ENCODE measurements at regions not wholly inside any gene's neighbourhood (a gene's known extent, or its start where the extent isn't known, plus 50 kb on each side); places are given as distances from the start of the nearest gene placed in this dataset.
"Not testable (repeated sequence)": the region's sequence is repeated elsewhere in the genome, so short reads cannot be mapped to it uniquely, and the experiment has no call there.

GRCh38 chr2:11075221-11075620 is 80.0 kb upstream of the SLC66A3 start:
- no peak for DNase-seq

DNA sequence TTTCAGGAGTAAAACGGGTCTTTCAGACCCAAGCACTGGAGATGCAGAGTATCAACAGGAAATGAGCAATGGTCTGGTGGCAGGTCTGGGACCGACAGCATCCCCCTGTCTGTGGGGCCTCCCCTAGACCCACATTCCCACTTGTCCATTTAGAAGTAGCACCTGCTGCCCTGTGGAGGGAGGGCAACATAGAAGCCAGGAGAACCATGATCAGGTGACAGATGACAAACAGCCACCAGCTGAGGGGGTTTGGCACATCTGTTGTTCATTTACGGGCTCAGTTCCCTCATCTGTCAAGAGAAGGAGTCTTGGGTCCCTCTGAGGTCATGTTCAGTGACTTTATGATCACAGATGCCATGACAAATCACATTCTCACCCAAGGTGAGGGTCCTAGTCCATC is 77.9 kb upstream of the SLC66A3 start:
- DNase-seq, result no peak

DNA sequence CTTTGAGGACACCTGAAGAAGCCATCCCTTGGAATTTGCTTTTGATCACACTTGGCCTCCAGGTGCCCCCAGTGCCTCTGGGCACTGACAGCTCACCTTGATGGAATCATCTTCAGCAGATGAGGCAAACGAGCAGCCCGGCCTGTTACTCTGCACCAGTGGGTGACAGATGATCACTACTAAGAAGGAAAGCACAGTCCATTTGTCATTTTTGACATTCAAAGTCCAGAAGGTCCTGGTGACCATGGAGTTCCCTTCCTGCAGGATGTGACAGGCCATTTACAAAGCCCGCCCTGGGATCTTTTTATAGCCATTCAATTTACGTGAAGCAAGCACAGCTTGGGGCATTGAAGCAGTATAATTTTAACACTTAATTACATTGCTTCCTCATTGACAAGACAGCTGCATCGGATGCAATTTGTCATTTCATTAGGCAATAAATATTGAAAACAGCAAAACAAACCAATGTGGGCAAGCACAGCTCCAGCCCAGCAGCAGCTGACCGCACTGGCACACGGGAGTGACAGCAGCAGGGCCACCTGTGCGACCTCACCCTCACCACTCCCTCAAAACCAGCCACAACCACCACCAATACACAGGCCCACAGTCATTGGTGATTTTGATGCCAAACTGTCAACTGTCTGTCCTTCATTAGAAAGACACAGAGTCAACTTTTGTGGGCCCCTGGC is 76.0 kb upstream of the SLC66A3 start:
- no peak for DNase-seq

DNA sequence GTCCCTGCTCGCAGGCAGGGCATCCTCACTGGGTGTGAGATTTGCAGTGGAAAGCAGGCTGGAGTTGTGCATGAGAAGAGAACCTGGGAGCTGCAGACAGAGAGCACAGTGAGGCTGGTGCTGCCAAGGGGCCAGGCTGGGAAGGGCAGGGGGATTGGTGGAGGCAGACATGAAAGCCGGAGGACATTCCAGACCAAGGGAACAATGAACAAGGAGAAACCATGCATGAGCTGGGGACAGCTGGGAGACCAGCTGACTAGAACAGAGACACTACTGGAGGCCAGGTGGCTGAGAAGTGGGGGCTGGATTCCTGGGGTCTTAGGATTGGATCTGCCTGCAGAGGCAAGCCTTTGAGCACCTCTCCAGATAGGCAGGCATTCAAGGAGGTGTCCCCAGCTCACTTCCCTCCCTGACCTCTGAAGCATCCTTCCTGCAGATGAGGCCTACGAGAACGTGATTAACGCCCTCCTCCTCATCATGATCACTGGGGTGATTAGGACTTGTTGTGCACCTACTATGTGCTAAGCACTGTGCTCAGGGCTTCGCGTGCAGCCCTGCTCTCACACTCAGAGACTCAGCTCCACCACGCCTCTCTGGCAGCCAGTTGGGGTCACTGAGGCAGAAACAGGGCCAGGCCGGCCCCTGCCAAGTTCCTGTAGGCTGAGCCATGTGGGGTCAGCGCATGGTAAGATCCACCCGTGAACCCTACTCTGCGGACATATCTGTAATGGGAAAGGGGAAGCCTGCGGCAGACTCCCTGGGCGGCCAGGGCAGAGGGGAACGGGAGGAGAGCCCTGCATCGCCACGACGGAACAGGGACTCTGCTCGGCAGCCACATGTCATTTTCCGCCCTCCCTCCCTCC is 74.8 kb upstream of the SLC66A3 start:
- no peak for DNase-seq

GRCh38 chr2:11082880-11083279 is 72.4 kb upstream of the SLC66A3 start:
- no peak for DNase-seq

GRCh38 chr2:11088821-11089220 is 66.4 kb upstream of the SLC66A3 start:
- not testable (repeated sequence) for DNase-seq

GRCh38 chr2:11090187-11090586 is 65.1 kb upstream of the SLC66A3 start:
- no peak for DNase-seq

GRCh38 chr2:11092701-11093335 is 62.4 kb upstream of the SLC66A3 start:
- DNase-seq, result no peak

DNA sequence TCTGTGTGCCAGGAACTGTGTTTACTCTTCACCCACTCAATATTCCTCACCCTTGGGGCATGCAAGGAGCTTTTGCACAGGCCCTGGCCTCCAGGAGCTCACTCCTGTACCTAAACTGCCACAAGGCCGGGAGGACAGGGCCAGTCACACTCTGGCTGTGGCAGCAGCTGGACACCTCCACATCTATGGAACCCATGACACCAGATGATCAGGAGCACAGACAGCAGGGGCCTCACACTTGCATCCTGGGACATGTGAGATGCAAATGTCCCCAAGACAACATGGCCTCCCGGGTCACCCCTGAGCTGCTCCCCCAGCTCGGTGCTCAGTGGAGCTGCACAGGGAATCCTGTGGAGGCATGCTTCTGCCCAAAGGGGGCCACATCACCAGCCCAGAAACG is 61.8 kb upstream of the SLC66A3 start:
- DNase-seq, result no peak

GRCh38 chr2:11094021-11094810 is 61.1 kb upstream of the SLC66A3 start:
- DNase-seq, result no peak

DNA sequence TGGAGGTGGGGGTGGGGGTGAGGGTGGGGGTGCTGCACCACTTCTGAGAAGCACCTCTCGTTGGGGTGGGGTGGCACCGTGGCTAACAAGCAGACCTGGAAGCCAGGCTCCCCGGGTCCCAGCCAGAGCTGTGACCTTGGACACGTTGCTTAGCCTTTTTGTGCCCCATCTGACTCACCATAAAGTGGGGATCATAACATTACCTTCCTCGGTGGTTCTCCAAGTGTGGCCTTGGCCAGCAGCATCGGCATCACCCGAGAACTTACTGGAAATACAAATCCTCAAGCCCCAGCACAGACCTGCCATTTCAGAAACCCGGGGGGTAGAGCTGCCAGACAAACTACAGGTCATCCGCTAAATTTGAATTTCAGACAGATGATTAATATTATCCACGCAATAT is 58.7 kb upstream of the SLC66A3 start:
- DNase-seq, result no peak

- DNase-seq, result no peak
Measured at GRCh38 chr2:11097038-11097720, 58.1 kb upstream of the SLC66A3 start.

DNA sequence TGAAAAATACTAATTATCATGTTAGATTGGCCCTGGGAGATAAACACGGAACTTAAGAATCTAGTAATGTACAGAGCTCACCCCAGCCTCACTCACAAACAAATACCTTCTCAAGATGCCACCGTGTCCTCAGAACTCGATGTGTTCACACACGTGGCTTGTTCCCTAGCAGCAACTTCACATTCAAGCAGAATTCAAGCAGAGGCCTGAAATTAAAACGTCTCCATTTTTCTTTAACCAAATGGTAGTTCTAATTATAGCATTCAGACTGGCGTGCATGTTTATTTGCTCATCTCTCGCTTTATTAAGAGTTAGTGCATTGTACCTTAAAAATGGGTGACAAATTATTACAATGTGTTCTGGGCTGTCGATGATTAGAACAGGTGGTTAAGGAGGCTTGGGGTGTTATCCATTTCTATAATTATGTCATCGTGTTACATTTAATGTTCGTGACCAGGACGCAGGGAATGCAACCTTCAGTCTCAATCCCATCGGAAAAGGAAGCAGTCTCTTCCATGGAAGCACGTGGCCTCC is 57.3 kb upstream of the SLC66A3 start:
- no peak for DNase-seq

GRCh38 chr2:11099122-11100065 is 55.9 kb upstream of the SLC66A3 start:
- no peak for DNase-seq

GRCh38 chr2:11100130-11100529 is 55.1 kb upstream of the SLC66A3 start:
- DNase-seq, result no peak

DNA sequence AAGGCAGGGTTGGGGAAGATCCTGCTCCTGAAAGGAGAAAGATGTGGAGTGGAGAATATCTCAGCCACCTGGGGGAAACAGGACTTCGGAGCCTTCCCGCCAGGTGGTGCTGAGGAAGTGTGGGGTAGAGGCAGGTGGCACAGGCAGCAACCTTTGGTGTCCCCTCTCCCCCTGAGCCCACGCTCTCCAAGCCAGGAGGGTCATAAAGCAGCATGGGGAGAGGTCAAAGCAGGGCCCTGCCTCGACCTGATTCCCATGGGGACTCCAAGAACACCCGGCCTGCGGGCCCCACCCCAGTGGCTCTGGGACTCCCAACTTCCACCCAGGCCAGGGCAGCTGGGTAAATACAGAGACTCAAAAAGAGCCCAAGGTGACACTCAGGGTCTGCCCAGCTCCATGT is 54.3 kb upstream of the SLC66A3 start:
- no peak for DNase-seq

GRCh38 chr2:11101430-11101829 is 53.8 kb upstream of the SLC66A3 start:
- DNase-seq, result no peak

- DNase-seq, result no peak
Measured at GRCh38 chr2:11102466-11102865, 52.8 kb upstream of the SLC66A3 start.

GRCh38 chr2:11102956-11103860 is 52.1 kb upstream of the SLC66A3 start:
- DNase-seq, result no peak
